ENCODE measurements at regions not wholly inside any gene's neighbourhood (a gene's known extent, or its start where the extent isn't known, plus 50 kb on each side); places are given as distances from the start of the nearest gene placed in this dataset.

GRCh38 chr5:57841676-57842363, 359.2 kb upstream of the ACTBL2 start:
- DNase-seq (ENCODE audit: low spot score) = no peak

GRCh38 chr5:57839437-57840079, 356.9 kb upstream of the ACTBL2 start:
- no peak for DNase-seq (ENCODE audit: low spot score)

- DNase-seq (ENCODE audit: low spot score) = no peak
These were observed 356.4 kb upstream of the ACTBL2 start for GRCh38 chr5:57839025-57839424.

GRCh38 chr5:57836921-57837320, 354.3 kb upstream of the ACTBL2 start:
- DNase-seq (ENCODE audit: low spot score) = no peak

- no peak for DNase-seq (ENCODE audit: low spot score)
These were observed 353.7 kb upstream of the ACTBL2 start for GRCh38 chr5:57836331-57836730.

GRCh38 chr5:57834829-57835608, 352.4 kb upstream of the ACTBL2 start:
- no peak for DNase-seq (ENCODE audit: low spot score)

- no peak for DNase-seq (ENCODE audit: low spot score)
These were observed 350.9 kb upstream of the ACTBL2 start for GRCh38 chr5:57833489-57833888.

- no peak for DNase-seq (ENCODE audit: low spot score)
These were observed 350.3 kb upstream of the ACTBL2 start for GRCh38 chr5:57832875-57833274.

GRCh38 chr5:57831932-57832331, 349.3 kb upstream of the ACTBL2 start:
- no peak for DNase-seq (ENCODE audit: low spot score)

GRCh38 chr5:57831090-57831489, 348.5 kb upstream of the ACTBL2 start:
- DNase-seq (ENCODE audit: low spot score) = no peak

- no peak for DNase-seq (ENCODE audit: low spot score)
These were observed 345.6 kb upstream of the ACTBL2 start for GRCh38 chr5:57828221-57828620.

- no peak for DNase-seq (ENCODE audit: low spot score)
These were observed 342.5 kb upstream of the ACTBL2 start for GRCh38 chr5:57825031-57825686.

- no peak for DNase-seq (ENCODE audit: low spot score)
These were observed 342.0 kb upstream of the ACTBL2 start for GRCh38 chr5:57824623-57825022.

GRCh38 chr5:57824047-57824446, 341.4 kb upstream of the ACTBL2 start:
- no peak for DNase-seq (ENCODE audit: low spot score)

- no peak for DNase-seq (ENCODE audit: low spot score)
These were observed 340.0 kb upstream of the ACTBL2 start for GRCh38 chr5:57822651-57823050.

GRCh38 chr5:57818397-57818796, 335.8 kb upstream of the ACTBL2 start:
- DNase-seq (ENCODE audit: low spot score) = no peak

- no peak for DNase-seq (ENCODE audit: low spot score)
These were observed 335.3 kb upstream of the ACTBL2 start for GRCh38 chr5:57817924-57818323.

- no peak for DNase-seq (ENCODE audit: low spot score)
These were observed 334.4 kb upstream of the ACTBL2 start for GRCh38 chr5:57817001-57817453.

GRCh38 chr5:57816108-57816507, 333.5 kb upstream of the ACTBL2 start:
- no peak for DNase-seq (ENCODE audit: low spot score)

- no peak for DNase-seq (ENCODE audit: low spot score)
These were observed 323.1 kb upstream of the ACTBL2 start for GRCh38 chr5:57805732-57806131.

- DNase-seq (ENCODE audit: low spot score) = no peak
These were observed 322.6 kb upstream of the ACTBL2 start for GRCh38 chr5:57805170-57805569.

GRCh38 chr5:57804505-57804904, 321.9 kb upstream of the ACTBL2 start:
- DNase-seq (ENCODE audit: low spot score) = no peak
